ENCODE measurements at regions not wholly inside any gene's neighbourhood (a gene's known extent, or its start where the extent isn't known, plus 50 kb on each side); places are given as distances from the start of the nearest gene placed in this dataset.
A peak's percentile ranks its signal among the peaks of the same experiment; 100 is the strongest.

- H3K4me3 ChIP-seq (ENCODE audit: low read length): no peak overlapping the region
- H3K4me1 ChIP-seq (ENCODE audit: control insufficient read depth, insufficient read depth, low read length): no peaks in the 10 kb centered on the region
- no peaks in the 10 kb centered on the region for H3K27me3 ChIP-seq (replicated peaks; ENCODE audit: control insufficient read depth, insufficient read depth, low read length)
- no peak overlapping the region for H3K9ac ChIP-seq (ENCODE audit: low read length)
- peak; percentile 4 for DNase-seq (ENCODE audit: low read depth)
- H3K36me3 ChIP-seq (ENCODE audit: control insufficient read depth, insufficient read depth, low read length, severe bottlenecking): no peaks in the 10 kb centered on the region
- no peaks in the 10 kb centered on the region for H3K9me3 ChIP-seq (ENCODE audit: control insufficient read depth, low read length)
Observed at GRCh38 chrX:116226665-116227484, 56.3 kb downstream of the AGTR2 start.

GRCh38 chrX:116230130-116230898, 59.8 kb downstream of the AGTR2 start:
- Histone ChIP-seq H3K4me1 (ENCODE audit: control insufficient read depth, insufficient read depth, low read length) (no peaks in the 10 kb centered on the region), H3K4me3 (ENCODE audit: low read length) (no peak overlapping the region), H3K9me3 (ENCODE audit: control insufficient read depth, low read length) (peaks cover 7% of the 10 kb centered on the region), H3K27me3 (replicated peaks; ENCODE audit: control insufficient read depth, insufficient read depth, low read length) (no peaks in the 10 kb centered on the region), H3K9ac (ENCODE audit: low read length) (no peak overlapping the region), H3K36me3 (ENCODE audit: control insufficient read depth, insufficient read depth, low read length, severe bottlenecking) (no peaks in the 10 kb centered on the region)
- DNase-seq (ENCODE audit: low read depth): peak; percentile 10

- peaks cover 7% of the 10 kb centered on the region for H3K9me3 ChIP-seq (ENCODE audit: control insufficient read depth, low read length)
- no peaks in the 10 kb centered on the region for H3K4me1 ChIP-seq (ENCODE audit: control insufficient read depth, insufficient read depth, low read length)
- no peak overlapping the region for H3K9ac ChIP-seq (ENCODE audit: low read length)
- H3K36me3 ChIP-seq (ENCODE audit: control insufficient read depth, insufficient read depth, low read length, severe bottlenecking): no peaks in the 10 kb centered on the region
- DNase-seq (ENCODE audit: low read depth): no peak
- no peak overlapping the region for H3K4me3 ChIP-seq (ENCODE audit: low read length)
- H3K27me3 ChIP-seq (replicated peaks; ENCODE audit: control insufficient read depth, insufficient read depth, low read length): no peaks in the 10 kb centered on the region
Observed at GRCh38 chrX:116232833-116233232, 62.3 kb downstream of the AGTR2 start.

DNA sequence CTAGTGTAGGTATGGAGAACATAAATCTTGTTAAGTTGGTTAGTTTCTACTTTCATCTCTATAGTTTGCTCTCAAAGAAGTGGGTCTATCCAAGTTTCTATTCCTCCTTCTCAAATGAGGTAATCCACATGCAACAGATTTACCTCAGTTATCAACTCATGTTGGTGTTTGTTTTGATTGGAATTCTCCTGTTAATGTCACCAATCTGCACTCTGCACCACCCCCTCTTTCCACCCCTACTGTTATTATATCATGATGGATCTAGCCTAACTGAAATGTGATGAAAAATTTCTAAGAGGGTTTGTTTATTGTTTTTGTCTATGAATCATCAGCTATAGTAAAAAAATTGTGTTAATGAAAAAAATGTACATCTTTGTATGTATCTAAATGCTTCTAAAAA, 66.1 kb downstream of the AGTR2 start:
- DNase-seq (ENCODE audit: low read depth): no peak
- Histone ChIP-seq H3K9ac (ENCODE audit: low read length) (no peak overlapping the region), H3K4me3 (ENCODE audit: low read length) (no peak overlapping the region), H3K27me3 (replicated peaks; ENCODE audit: control insufficient read depth, insufficient read depth, low read length) (no peaks in the 10 kb centered on the region), H3K9me3 (ENCODE audit: control insufficient read depth, low read length) (peaks cover 7% of the 10 kb centered on the region), H3K4me1 (ENCODE audit: control insufficient read depth, insufficient read depth, low read length) (no peaks in the 10 kb centered on the region), H3K36me3 (ENCODE audit: control insufficient read depth, insufficient read depth, low read length, severe bottlenecking) (no peaks in the 10 kb centered on the region)

DNA sequence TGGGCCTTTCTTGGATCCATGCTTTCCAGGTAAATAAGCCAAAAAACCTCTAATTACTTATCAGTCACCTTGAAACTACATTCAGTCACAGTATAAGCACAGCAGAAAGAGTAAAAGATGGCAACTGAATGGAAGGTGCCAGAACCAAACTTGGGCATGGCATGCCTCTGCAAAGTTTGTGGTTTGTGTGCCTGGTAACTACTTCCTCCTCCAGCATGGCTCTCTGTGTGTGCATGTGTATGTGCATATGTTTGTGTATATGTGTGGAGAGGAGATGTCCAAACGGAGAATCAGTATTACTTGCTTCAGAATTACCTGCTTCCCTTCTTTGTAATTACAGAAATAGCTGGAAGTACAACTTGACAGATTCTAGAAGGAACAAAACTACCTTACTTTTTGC, 67.5 kb downstream of the AGTR2 start:
- Histone ChIP-seq H3K4me1 (ENCODE audit: control insufficient read depth, insufficient read depth, low read length) (no peaks in the 10 kb centered on the region), H3K9ac (ENCODE audit: low read length) (no peak overlapping the region), H3K9me3 (ENCODE audit: control insufficient read depth, low read length) (peaks cover 7% of the 10 kb centered on the region), H3K36me3 (ENCODE audit: control insufficient read depth, insufficient read depth, low read length, severe bottlenecking) (no peaks in the 10 kb centered on the region), H3K27me3 (replicated peaks; ENCODE audit: control insufficient read depth, insufficient read depth, low read length) (no peaks in the 10 kb centered on the region), H3K4me3 (ENCODE audit: low read length) (no peak overlapping the region)
- DNase-seq (ENCODE audit: low read depth): no peak

DNA sequence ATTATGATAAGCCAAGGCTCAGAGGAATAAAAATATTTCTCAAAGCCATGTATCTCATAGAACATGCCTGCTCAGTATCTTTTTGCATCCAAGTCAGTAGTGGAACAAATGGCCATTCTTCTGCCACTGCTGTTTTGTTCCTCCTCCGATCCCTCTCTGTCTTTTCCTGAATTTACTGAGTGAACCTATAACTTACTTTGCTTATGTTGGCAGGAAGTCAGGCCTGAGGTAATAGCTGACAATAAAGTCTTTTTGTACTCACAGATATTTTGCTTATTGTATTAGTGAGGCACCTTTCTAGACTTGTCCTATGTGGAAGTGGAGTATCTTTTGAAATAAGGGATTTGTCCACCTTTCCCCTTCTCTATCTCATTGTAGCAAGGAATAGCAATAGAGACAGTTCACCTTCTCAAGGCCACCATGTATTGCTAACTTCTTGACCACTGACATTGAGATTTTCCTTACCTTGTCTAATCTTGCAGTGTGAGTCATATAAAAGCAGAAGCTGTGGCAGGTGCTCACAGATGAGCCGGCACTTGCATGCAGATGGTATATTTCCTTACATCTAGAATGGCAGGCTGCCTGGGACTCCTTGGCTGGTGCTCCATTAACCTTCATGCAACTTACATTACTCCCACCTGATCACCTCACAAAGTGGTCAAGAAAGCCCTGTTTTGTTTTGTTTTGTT, 68.2 kb downstream of the AGTR2 start:
- Histone ChIP-seq H3K9me3 (ENCODE audit: control insufficient read depth, low read length) (peaks cover 7% of the 10 kb centered on the region), H3K4me3 (ENCODE audit: low read length) (no peak overlapping the region), H3K36me3 (ENCODE audit: control insufficient read depth, insufficient read depth, low read length, severe bottlenecking) (no peaks in the 10 kb centered on the region), H3K9ac (ENCODE audit: low read length) (no peak overlapping the region), H3K4me1 (ENCODE audit: control insufficient read depth, insufficient read depth, low read length) (no peaks in the 10 kb centered on the region), H3K27me3 (replicated peaks; ENCODE audit: control insufficient read depth, insufficient read depth, low read length) (no peaks in the 10 kb centered on the region)
- DNase-seq (ENCODE audit: low read depth): no peak

GRCh38 chrX:116239944-116240840, 69.6 kb downstream of the AGTR2 start:
- Histone ChIP-seq H3K4me1 (ENCODE audit: control insufficient read depth, insufficient read depth, low read length) (no peaks in the 10 kb centered on the region), H3K9me3 (ENCODE audit: control insufficient read depth, low read length) (no peaks in the 10 kb centered on the region), H3K27me3 (replicated peaks; ENCODE audit: control insufficient read depth, insufficient read depth, low read length) (no peaks in the 10 kb centered on the region), H3K9ac (ENCODE audit: low read length) (peak overlapping the region; percentile 24), H3K4me3 (ENCODE audit: low read length) (peak overlapping the region; percentile 67), H3K36me3 (ENCODE audit: control insufficient read depth, insufficient read depth, low read length, severe bottlenecking) (no peaks in the 10 kb centered on the region)
- no peak for DNase-seq (ENCODE audit: low read depth)

GRCh38 chrX:116241001-116241400, 70.5 kb downstream of the AGTR2 start:
- H3K4me3 ChIP-seq (ENCODE audit: low read length): no peak overlapping the region
- no peaks in the 10 kb centered on the region for H3K27me3 ChIP-seq (replicated peaks; ENCODE audit: control insufficient read depth, insufficient read depth, low read length)
- DNase-seq (ENCODE audit: low read depth): no peak
- H3K4me1 ChIP-seq (ENCODE audit: control insufficient read depth, insufficient read depth, low read length): no peaks in the 10 kb centered on the region
- H3K36me3 ChIP-seq (ENCODE audit: control insufficient read depth, insufficient read depth, low read length, severe bottlenecking): no peaks in the 10 kb centered on the region
- no peaks in the 10 kb centered on the region for H3K9me3 ChIP-seq (ENCODE audit: control insufficient read depth, low read length)
- H3K9ac ChIP-seq (ENCODE audit: low read length): no peak overlapping the region

DNA sequence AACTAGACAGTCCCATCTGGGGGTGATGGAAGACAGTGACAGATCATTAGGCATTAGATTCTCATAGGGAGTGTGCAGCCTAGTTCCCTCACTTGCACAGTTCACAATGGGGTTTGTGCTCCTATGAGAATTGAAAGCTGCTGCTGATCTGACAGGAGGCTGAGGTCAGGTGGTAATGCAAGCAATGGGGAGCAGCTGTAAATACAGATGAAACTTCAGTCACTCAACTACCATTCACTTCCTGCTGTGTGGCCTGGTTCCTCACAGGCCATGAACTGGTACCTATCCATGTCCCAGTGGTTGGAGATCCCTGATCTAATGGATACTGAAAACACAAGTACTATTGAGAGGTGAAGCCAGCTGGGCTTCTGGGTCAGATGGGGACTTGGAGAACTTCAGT, 72.5 kb downstream of the AGTR2 start:
- Histone ChIP-seq H3K9ac (ENCODE audit: low read length) (no peak overlapping the region), H3K4me3 (ENCODE audit: low read length) (no peak overlapping the region), H3K27me3 (replicated peaks; ENCODE audit: control insufficient read depth, insufficient read depth, low read length) (no peaks in the 10 kb centered on the region), H3K4me1 (ENCODE audit: control insufficient read depth, insufficient read depth, low read length) (no peaks in the 10 kb centered on the region), H3K9me3 (ENCODE audit: control insufficient read depth, low read length) (no peaks in the 10 kb centered on the region), H3K36me3 (ENCODE audit: control insufficient read depth, insufficient read depth, low read length, severe bottlenecking) (no peaks in the 10 kb centered on the region)
- DNase-seq (ENCODE audit: low read depth): no peak

GRCh38 chrX:116246261-116246660, 75.7 kb downstream of the AGTR2 start:
- H3K9me3 ChIP-seq (ENCODE audit: control insufficient read depth, low read length): no peaks in the 10 kb centered on the region
- no peak overlapping the region for H3K9ac ChIP-seq (ENCODE audit: low read length)
- no peak overlapping the region for H3K4me3 ChIP-seq (ENCODE audit: low read length)
- H3K4me1 ChIP-seq (ENCODE audit: control insufficient read depth, insufficient read depth, low read length): no peaks in the 10 kb centered on the region
- no peaks in the 10 kb centered on the region for H3K36me3 ChIP-seq (ENCODE audit: control insufficient read depth, insufficient read depth, low read length, severe bottlenecking)
- no peaks in the 10 kb centered on the region for H3K27me3 ChIP-seq (replicated peaks; ENCODE audit: control insufficient read depth, insufficient read depth, low read length)
- DNase-seq (ENCODE audit: low read depth): no peak

All from adipocyte (in vitro differentiated cells).